Hepatocyte (in vitro differentiated cells): ENCODE measurements at regions not wholly inside any gene's neighbourhood (a gene's known extent, or its start where the extent isn't known, plus 50 kb on each side); places are given as distances from the start of the nearest gene placed in this dataset.

Source experiments
- DNase-seq: peaks from one replicate; pipeline ENCODE4 v3.0.0-alpha.2; 2016; ENCODE audit warnings: low spot score
- H2AFZ ChIP-seq: fragments of 200-600 bp; sonication (generic); 2 replicates; pipeline ENCODE4 v1.6.0; 2016; ENCODE audit warnings: antibody characterized with exemption, mild to moderate bottlenecking
- H3K27ac ChIP-seq: fragments of 200-600 bp; sonication (generic); 2 replicates; pipeline ENCODE4 v1.5.1; 2016; ENCODE audit warnings: mild to moderate bottlenecking
- H3K27me3 ChIP-seq: fragments of 200-600 bp; sonication (generic); 2 replicates; pipeline ENCODE4 v1.6.1; 2016
- H3K36me3 ChIP-seq: fragments of 200-600 bp; sonication (generic); replicated peaks from 2 replicates; pipeline ENCODE4 v1.5.1; 2016; ENCODE audit warnings: low read depth; ENCODE audit not compliant: insufficient read depth
- H3K4me1 ChIP-seq: fragments of 200-600 bp; sonication (generic); 2 replicates; pipeline ENCODE4 v1.5.1; 2016; ENCODE audit warnings: mild to moderate bottlenecking, moderate library complexity; ENCODE audit not compliant: insufficient read depth
- H3K4me2 ChIP-seq: fragments of 200-600 bp; sonication (generic); 2 replicates; pipeline ENCODE4 v1.6.0; 2016
- H3K4me3 ChIP-seq: fragments of 200-600 bp; sonication (generic); 2 replicates; pipeline ENCODE4 v1.5.1; 2016; ENCODE audit warnings: mild to moderate bottlenecking
- H3K79me2 ChIP-seq: fragments of 200-600 bp; sonication (generic); 2 replicates; pipeline ENCODE4 v1.6.0; 2017; ENCODE audit warnings: mild to moderate bottlenecking
- H3K9me2 ChIP-seq: fragments of 200-600 bp; sonication (generic); replicated peaks from 2 replicates; pipeline ENCODE4 v1.6.0; 2017; ENCODE audit warnings: mild to moderate bottlenecking; ENCODE audit not compliant: insufficient read depth
- H3K9me3 ChIP-seq: fragments of 200-600 bp; sonication (generic); 2 replicates; pipeline ENCODE4 v1.5.1; 2016; ENCODE audit warnings: low read depth, mild to moderate bottlenecking
- H4K20me1 ChIP-seq: fragments of 200-600 bp; sonication (generic); 2 replicates; pipeline ENCODE4 v1.6.0; 2016; ENCODE audit warnings: mild to moderate bottlenecking; ENCODE audit not compliant: insufficient read depth, poor library complexity, severe bottlenecking
- EZH2 ChIP-seq: fragments of 200-600 bp; sonication (generic); IDR thresholded peaks from 2 replicates; pipeline ENCODE4 v1.6.1; 2016; ENCODE audit warnings: antibody characterized with exemption, mild to moderate bottlenecking, borderline replicate concordance
- EZH2phosphoT487 ChIP-seq: fragments of 200-600 bp; sonication (generic); IDR thresholded peaks from one replicate; pipeline ENCODE4 v1.6.1; 2018; ENCODE audit warnings: antibody characterized with exemption, mild to moderate bottlenecking, low read depth, moderate library complexity; ENCODE audit not compliant: unreplicated experiment, severe bottlenecking
- WGBS: methylation state at CpG from one replicate; pipeline ENCODE4 v1.1.6; 2016; ENCODE audit warnings: low lambda C conversion rate; ENCODE audit errors: missing lambda C conversion rate; 5-methylcytosine and 5-hydroxymethylcytosine counted together
- TF ChIP-seq, protein P1 (sequence below): fragments of 200-600 bp; sonication (generic); IDR thresholded peaks from 2 replicates; pipeline ENCODE4 v1.5.1; 2016; ENCODE audit warnings: antibody characterized with exemption, mild to moderate bottlenecking; ENCODE audit not compliant: poor library complexity

DNA sequence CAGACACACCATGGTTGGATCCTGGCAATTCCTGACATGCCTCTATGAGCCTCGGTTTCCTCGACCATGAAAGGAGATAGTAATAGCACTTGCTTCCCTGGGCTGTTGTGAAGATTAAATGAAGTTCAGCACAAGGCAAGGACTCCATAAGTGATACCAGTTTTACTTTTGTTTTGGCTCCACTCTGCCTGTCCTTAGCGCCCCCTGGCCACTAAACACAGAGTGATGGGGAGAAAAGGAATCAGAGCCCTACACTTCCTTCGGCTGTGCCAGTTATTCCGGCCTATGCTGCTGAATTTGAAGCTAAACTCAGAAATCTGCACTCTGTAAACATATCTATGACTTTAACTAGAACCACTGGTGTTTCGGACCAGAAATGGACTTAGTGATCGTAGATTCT, 173.8 kb downstream of the C12orf75 start:
- H2AFZ ChIP-seq = no peak overlapping the region
- no peak overlapping the region for H3K4me2 ChIP-seq
- no peaks in the 10 kb centered on the region for H3K9me2 ChIP-seq
- H3K27me3 ChIP-seq = no peaks in the 10 kb centered on the region
- DNase-seq = no peak
- H4K20me1 ChIP-seq = no peaks in the 10 kb centered on the region
- TF ChIP-seq EZH2phosphoT487 = no peak
- TF ChIP-seq, protein P1, sequence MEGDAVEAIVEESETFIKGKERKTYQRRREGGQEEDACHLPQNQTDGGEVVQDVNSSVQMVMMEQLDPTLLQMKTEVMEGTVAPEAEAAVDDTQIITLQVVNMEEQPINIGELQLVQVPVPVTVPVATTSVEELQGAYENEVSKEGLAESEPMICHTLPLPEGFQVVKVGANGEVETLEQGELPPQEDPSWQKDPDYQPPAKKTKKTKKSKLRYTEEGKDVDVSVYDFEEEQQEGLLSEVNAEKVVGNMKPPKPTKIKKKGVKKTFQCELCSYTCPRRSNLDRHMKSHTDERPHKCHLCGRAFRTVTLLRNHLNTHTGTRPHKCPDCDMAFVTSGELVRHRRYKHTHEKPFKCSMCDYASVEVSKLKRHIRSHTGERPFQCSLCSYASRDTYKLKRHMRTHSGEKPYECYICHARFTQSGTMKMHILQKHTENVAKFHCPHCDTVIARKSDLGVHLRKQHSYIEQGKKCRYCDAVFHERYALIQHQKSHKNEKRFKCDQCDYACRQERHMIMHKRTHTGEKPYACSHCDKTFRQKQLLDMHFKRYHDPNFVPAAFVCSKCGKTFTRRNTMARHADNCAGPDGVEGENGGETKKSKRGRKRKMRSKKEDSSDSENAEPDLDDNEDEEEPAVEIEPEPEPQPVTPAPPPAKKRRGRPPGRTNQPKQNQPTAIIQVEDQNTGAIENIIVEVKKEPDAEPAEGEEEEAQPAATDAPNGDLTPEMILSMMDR = no peak
- no peak for TF ChIP-seq EZH2
- no peak overlapping the region for H3K4me3 ChIP-seq
- no peaks in the 10 kb centered on the region for H3K4me1 ChIP-seq
- H3K9me3 ChIP-seq = no peaks in the 10 kb centered on the region
- H3K36me3 ChIP-seq = no peaks in the 10 kb centered on the region
- H3K27ac ChIP-seq = no peak overlapping the region
- H3K79me2 ChIP-seq = no peaks in the 10 kb centered on the region
- 77% methylated on average over 7 of the region's 7 CpGs for WGBS

DNA sequence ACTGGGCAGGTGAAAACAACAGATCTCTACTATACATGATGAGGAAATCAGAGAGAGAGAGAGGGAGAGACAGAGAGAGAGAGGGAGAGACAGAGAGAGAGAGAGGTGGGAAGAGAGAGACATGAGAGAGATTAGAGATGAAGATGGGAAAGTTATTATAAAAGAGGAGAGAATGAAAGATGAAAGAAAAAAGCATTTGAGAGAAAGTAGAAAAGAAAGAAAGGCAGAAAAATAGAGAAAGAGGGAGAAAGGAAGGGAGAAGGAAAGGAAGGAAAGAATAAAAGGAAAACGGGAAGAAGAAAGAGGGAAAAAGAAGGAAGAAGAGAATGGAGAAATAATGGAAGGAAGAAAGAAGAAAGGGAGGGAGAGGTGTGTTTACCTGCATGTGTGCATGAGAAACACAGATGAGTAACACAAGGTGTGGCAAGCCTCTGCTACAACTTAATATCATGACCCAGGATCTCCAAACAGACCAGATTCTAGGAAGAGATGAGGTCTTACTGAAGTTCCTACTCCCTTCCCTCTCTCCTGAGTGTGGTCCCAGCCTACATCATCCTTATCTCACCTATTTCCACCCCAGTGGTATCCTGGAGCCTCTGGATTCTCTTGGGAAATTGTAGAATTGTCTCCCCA, 176.3 kb downstream of the C12orf75 start:
- H3K4me1 ChIP-seq = no peaks in the 10 kb centered on the region
- no peak overlapping the region for H3K27ac ChIP-seq
- no peak overlapping the region for H3K4me2 ChIP-seq
- TF ChIP-seq, protein P1 = no peak
- TF ChIP-seq EZH2phosphoT487 (no peak), EZH2 (no peak)
- no peaks in the 10 kb centered on the region for H4K20me1 ChIP-seq
- no peaks in the 10 kb centered on the region for H3K9me3 ChIP-seq
- H3K79me2 ChIP-seq = no peaks in the 10 kb centered on the region
- H3K4me3 ChIP-seq = no peak overlapping the region
- no peak for DNase-seq
- no peaks in the 10 kb centered on the region for H3K27me3 ChIP-seq
- H3K9me2 ChIP-seq = no peaks in the 10 kb centered on the region
- no peak overlapping the region for H2AFZ ChIP-seq
- no peaks in the 10 kb centered on the region for H3K36me3 ChIP-seq
- 93% methylated on average over 1 of the region's 1 CpG for WGBS

DNA sequence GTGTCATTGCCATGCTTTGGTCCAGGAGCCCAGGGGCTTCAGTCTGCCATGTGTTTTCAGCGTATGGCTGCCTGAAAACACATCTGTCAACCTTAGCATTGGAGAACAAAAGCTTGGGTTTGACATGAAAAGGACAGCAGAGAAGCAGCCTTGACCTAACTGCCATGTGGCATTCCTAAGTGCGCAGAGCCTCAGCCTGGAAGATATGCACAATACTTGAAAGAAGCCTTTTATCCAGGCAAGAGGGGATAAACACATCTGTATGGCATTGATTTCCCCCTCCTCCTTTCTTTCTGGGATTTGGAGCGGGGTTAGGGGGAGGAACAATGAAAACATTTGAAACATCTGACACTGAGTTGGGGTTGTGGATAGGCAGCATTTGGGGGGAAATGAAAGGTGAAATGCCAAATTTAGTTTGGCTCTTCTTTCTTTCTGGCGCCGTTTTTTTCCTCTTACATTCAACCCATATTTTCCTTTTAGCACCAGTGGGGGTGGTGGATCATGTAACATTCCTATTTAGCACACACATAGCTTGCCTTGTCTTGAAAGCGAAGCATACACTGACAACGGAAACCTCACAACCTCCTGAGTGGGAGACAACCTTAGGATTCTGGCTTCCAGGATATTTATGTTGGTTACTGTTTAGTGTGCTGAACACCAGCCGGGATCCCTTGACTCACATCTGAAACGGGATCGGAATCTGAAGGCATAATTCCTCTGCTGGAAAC, 177.0 kb downstream of the C12orf75 start:
- H3K79me2 ChIP-seq = no peaks in the 10 kb centered on the region

More for the DNA sequence above, 177.0 kb downstream of the C12orf75 start:
- Histone ChIP-seq H4K20me1 (no peaks in the 10 kb centered on the region), H3K4me1 (no peaks in the 10 kb centered on the region), H3K4me2 (no peak overlapping the region), H2AFZ (no peak overlapping the region), H3K4me3 (no peak overlapping the region), H3K27ac (no peak overlapping the region), H3K9me3 (no peaks in the 10 kb centered on the region), H3K9me2 (no peaks in the 10 kb centered on the region), H3K36me3 (no peaks in the 10 kb centered on the region), H3K27me3 (no peaks in the 10 kb centered on the region)
- no peak for TF ChIP-seq EZH2phosphoT487
- TF ChIP-seq EZH2 = no peak
- TF ChIP-seq, protein P1 = no peak
- WGBS = 79% methylated on average over 10 of the region's 10 CpGs
- DNase-seq = no peak
